Activated naive CD8-positive, alpha-beta T cell treated with anti-CD3 and anti-CD28 coated beads, Interleukin-2, amount 50 U/mL, for 24 hours (primary cell): ENCODE measurements at regions not wholly inside any gene's neighbourhood (a gene's known extent, or its start where the extent isn't known, plus 50 kb on each side); places are given as distances from the start of the nearest gene placed in this dataset.
A peak's percentile ranks its signal among the peaks of the same experiment; 100 is the strongest.
"Not testable (repeated sequence)": the region's sequence is repeated elsewhere in the genome, so short reads cannot be mapped to it uniquely, and the experiment has no call there.

Experiments
- ATAC-seq: fragments of 150-1000 bp; cut with Tn5 transposase; one replicate; pipeline ENCODE4 v1.10.0; 2021
- DNase-seq: peaks from one replicate; pipeline ENCODE4 v3.0.0; 2021
- H3K27ac Mint-ChIP-seq: one replicate; pipeline ENCODE4 v1.8.0; 2021; ENCODE audit warnings: mild to moderate bottlenecking, mixed read lengths
- H3K27me3 Mint-ChIP-seq: one replicate; pipeline ENCODE4 v1.8.0; 2021; ENCODE audit warnings: mixed read lengths
- H3K36me3 Mint-ChIP-seq: one replicate; pipeline ENCODE4 v1.8.0; 2021; ENCODE audit warnings: low read depth, mixed read lengths
- H3K4me1 Mint-ChIP-seq: one replicate; pipeline ENCODE4 v1.8.0; 2021; ENCODE audit warnings: mixed read lengths
- H3K4me3 Mint-ChIP-seq: one replicate; pipeline ENCODE4 v1.8.0; 2021; ENCODE audit warnings: mild to moderate bottlenecking, moderate library complexity, mixed read lengths
- H3K9me3 Mint-ChIP-seq: one replicate; pipeline ENCODE4 v1.8.0; 2021; ENCODE audit warnings: mixed read lengths

GRCh38 chr10:6995341-6995740 is 415.3 kb upstream of the PRKCQ start:
- Mint-ChIP-seq H3K4me1 (peaks cover 8% of the 10 kb centered on the region), H3K9me3 (no peaks in the 10 kb centered on the region), H3K27ac (no peak overlapping the region), H3K27me3 (peaks cover 7% of the 10 kb centered on the region), H3K4me3 (no peak overlapping the region), H3K36me3 (no peaks in the 10 kb centered on the region)
- DNase-seq: no peak
- ATAC-seq: no peak

GRCh38 chr10:6990891-6991290 is 410.8 kb upstream of the PRKCQ start:
- DNase-seq (no peak), ATAC-seq (no peak)
- Mint-ChIP-seq H3K27ac (no peak overlapping the region), H3K9me3 (no peaks in the 10 kb centered on the region), H3K36me3 (no peaks in the 10 kb centered on the region), H3K4me1 (peaks cover 12% of the 10 kb centered on the region), H3K4me3 (no peak overlapping the region), H3K27me3 (peaks cover 5% of the 10 kb centered on the region)

- Mint-ChIP-seq H3K36me3 (no peaks in the 10 kb centered on the region), H3K27ac (no peak overlapping the region), H3K27me3 (peaks cover 3% of the 10 kb centered on the region), H3K9me3 (no peaks in the 10 kb centered on the region), H3K4me3 (no peak overlapping the region), H3K4me1 (peaks cover 12% of the 10 kb centered on the region)
- peak; percentile 16 for DNase-seq
- ATAC-seq: peak; percentile 78
Observed at GRCh38 chr10:6988654-6989053, 408.6 kb upstream of the PRKCQ start.

- ATAC-seq: no peak
- peaks cover 3% of the 10 kb centered on the region for H3K27me3 Mint-ChIP-seq
- H3K9me3 Mint-ChIP-seq: no peaks in the 10 kb centered on the region
Observed at GRCh38 chr10:6987536-6987945, 407.5 kb upstream of the PRKCQ start.

GRCh38 chr10:6986927-6987326 is 406.9 kb upstream of the PRKCQ start:
- DNase-seq: no peak
- no peak overlapping the region for H3K4me3 Mint-ChIP-seq
- peaks cover 3% of the 10 kb centered on the region for H3K27me3 Mint-ChIP-seq
- H3K9me3 Mint-ChIP-seq: no peaks in the 10 kb centered on the region
- peaks cover 12% of the 10 kb centered on the region for H3K4me1 Mint-ChIP-seq
- H3K27ac Mint-ChIP-seq: no peak overlapping the region
- ATAC-seq: no peak
- H3K36me3 Mint-ChIP-seq: no peaks in the 10 kb centered on the region

More at GRCh38 chr10:6987536-6987945, 407.5 kb upstream of the PRKCQ start:
- Mint-ChIP-seq H3K4me3 (no peak overlapping the region), H3K4me1 (peaks cover 12% of the 10 kb centered on the region), H3K27ac (no peak overlapping the region), H3K36me3 (no peaks in the 10 kb centered on the region)
- no peak for DNase-seq

GRCh38 chr10:6985644-6986043 is 405.6 kb upstream of the PRKCQ start:
- no peaks in the 10 kb centered on the region for H3K9me3 Mint-ChIP-seq
- peaks cover 2% of the 10 kb centered on the region for H3K27me3 Mint-ChIP-seq
- peaks cover 8% of the 10 kb centered on the region for H3K4me1 Mint-ChIP-seq
- H3K36me3 Mint-ChIP-seq: no peaks in the 10 kb centered on the region
- ATAC-seq (no peak), DNase-seq (no peak)
- no peak overlapping the region for H3K4me3 Mint-ChIP-seq
- H3K27ac Mint-ChIP-seq: no peak overlapping the region

DNA sequence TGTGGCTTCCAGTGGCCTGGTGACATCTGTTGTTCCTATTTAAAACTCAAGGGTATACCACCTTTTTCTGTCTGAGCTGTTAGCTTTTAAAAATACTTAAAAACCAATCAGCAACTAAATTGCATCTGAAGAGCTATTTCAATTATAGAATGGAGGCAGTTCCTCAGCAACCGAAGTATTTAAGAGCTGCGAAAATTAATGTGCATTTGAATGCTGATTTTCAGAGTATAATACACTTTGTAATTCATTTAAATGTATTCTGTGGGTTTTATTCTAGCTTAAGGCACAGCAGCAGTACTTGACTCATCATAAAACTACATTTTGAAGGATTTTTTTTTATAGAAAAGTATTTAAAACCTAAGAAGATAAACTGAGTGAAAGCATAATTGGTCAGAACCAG is 404.9 kb upstream of the PRKCQ start:
- Mint-ChIP-seq H3K27ac (no peak overlapping the region), H3K9me3 (no peaks in the 10 kb centered on the region), H3K27me3 (peaks cover 2% of the 10 kb centered on the region), H3K4me1 (peaks cover 7% of the 10 kb centered on the region), H3K4me3 (no peak overlapping the region), H3K36me3 (no peaks in the 10 kb centered on the region)
- ATAC-seq (no peak), DNase-seq (no peak)

DNA sequence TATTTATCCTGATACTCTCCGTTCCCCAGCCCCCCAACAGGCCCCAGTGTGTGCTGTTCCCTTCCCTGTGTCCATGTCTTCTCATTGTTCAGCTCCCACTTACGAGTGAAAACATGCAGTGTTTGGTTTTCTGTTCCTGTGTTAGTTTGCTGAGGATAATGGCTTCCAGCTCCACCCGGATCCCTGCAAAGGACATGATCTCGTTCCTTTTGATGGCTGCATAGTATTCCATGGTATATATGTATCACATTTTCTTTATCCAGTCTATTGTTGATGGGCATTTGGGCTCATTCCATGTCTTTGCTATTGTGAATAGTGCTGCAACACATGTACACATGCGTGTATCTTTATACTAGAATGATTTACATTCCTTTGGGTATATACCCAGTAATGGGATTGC is 403.9 kb upstream of the PRKCQ start:
- ATAC-seq, H3K4me3 Mint-ChIP-seq, H3K27me3 Mint-ChIP-seq, H3K36me3 Mint-ChIP-seq, H3K4me1 Mint-ChIP-seq, DNase-seq, H3K27ac Mint-ChIP-seq, H3K9me3 Mint-ChIP-seq: not testable (repeated sequence)

- no peaks in the 10 kb centered on the region for H3K9me3 Mint-ChIP-seq
- no peak overlapping the region for H3K27ac Mint-ChIP-seq
- ATAC-seq: no peak
- no peak for DNase-seq
- H3K27me3 Mint-ChIP-seq: peaks cover 6% of the 10 kb centered on the region
- no peak overlapping the region for H3K4me3 Mint-ChIP-seq
- no peaks in the 10 kb centered on the region for H3K36me3 Mint-ChIP-seq
- no peaks in the 10 kb centered on the region for H3K4me1 Mint-ChIP-seq
Observed at GRCh38 chr10:6980353-6980752, 400.3 kb upstream of the PRKCQ start.

DNA sequence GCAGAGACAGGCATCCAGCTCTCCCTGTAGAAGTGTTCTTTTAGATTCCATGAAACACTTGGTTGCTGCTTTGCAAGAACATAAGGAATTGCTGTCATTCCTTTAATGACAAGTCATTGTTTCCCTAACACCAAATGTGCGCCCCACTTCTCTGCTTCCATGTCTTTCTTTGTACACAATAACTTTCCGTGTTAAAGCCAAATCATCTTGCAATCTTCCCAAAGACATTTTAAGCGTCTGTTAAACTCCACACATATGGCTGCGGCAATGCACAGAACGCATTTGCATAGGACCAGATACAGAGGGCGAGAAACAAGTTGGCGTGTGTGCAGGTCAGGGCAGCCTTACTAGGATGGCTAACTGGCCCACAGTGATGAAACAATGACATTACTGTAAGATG is 399.3 kb upstream of the PRKCQ start:
- Mint-ChIP-seq H3K4me3 (no peak overlapping the region), H3K4me1 (no peaks in the 10 kb centered on the region), H3K36me3 (no peaks in the 10 kb centered on the region), H3K9me3 (no peaks in the 10 kb centered on the region), H3K27me3 (peaks cover 6% of the 10 kb centered on the region), H3K27ac (no peak overlapping the region)
- ATAC-seq (no peak), DNase-seq (no peak)

- Mint-ChIP-seq H3K9me3 (no peaks in the 10 kb centered on the region), H3K4me1 (peaks cover 7% of the 10 kb centered on the region), H3K27me3 (peaks cover 6% of the 10 kb centered on the region), H3K36me3 (no peaks in the 10 kb centered on the region), H3K4me3 (no peak overlapping the region), H3K27ac (no peak overlapping the region)
- ATAC-seq (no peak), DNase-seq (no peak)
Observed at GRCh38 chr10:6978187-6978627, 398.1 kb upstream of the PRKCQ start.

DNA sequence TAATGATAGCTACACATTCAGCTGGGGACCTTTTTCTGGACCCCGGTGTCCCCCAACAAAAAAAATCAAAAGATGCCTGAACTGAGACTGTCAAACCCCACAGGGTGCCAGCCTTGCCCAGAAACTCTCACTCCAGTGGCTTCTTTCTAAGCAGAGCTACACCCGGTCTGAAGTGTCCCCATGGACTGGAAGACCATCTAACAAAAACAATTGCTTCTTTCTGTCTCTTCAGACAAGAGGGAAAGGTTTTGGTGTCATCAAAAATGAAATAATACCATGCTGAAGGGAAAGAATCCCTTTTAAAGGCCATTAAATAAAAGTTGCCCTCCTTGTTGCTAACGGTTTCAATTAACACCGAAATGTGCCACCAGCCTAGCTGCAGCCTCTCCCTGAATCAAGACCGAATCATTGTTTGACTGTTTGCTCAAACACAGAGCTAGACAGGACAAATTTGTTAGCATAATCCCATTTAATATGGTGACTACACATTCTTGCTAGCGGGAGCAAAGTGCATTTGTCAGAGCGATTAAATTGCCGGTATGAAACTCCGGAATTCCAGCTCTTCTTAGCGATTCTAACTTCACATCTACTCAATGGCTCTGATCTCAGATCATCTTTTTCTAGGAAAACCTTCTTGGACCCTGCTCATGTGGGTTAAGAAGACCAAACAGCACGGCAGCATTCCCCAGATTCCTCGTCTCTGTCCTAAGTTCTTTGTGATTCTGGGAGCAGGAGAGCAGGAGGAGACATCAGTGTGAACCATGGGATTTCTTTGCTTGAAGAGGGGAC is 397.5 kb upstream of the PRKCQ start:
- Mint-ChIP-seq H3K4me3 (no peak overlapping the region), H3K27ac (no peak overlapping the region), H3K27me3 (peaks cover 6% of the 10 kb centered on the region), H3K9me3 (no peaks in the 10 kb centered on the region), H3K36me3 (no peaks in the 10 kb centered on the region), H3K4me1 (peaks cover 7% of the 10 kb centered on the region)
- no peak for ATAC-seq
- no peak for DNase-seq

DNA sequence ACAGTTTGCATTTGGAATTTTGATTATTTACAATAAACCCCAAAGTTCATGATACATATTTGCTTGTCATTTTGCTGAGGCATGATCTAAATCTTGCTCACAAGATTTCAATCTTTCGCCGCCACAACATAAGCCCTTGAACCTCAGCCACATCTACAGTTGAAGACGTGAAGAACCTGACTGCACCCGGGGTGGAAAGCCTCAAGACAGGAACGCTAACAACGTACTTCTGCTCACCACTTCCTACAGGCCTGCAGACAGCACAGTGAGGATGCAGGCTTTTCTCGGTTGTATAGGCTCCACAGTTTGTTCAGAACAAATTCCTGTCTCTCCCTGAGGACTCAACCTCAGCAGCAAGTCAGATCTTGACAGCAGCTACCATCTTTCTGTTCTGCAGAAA is 393.8 kb upstream of the PRKCQ start:
- ATAC-seq (no peak), DNase-seq (no peak)
- Mint-ChIP-seq H3K27ac (no peak overlapping the region), H3K4me3 (no peak overlapping the region), H3K27me3 (peaks cover 4% of the 10 kb centered on the region), H3K4me1 (peaks cover 7% of the 10 kb centered on the region), H3K9me3 (no peaks in the 10 kb centered on the region), H3K36me3 (no peaks in the 10 kb centered on the region)

GRCh38 chr10:6972226-6972625 is 392.1 kb upstream of the PRKCQ start:
- Mint-ChIP-seq H3K4me1 (peaks cover 7% of the 10 kb centered on the region), H3K27ac (no peak overlapping the region), H3K27me3 (no peaks in the 10 kb centered on the region), H3K36me3 (no peaks in the 10 kb centered on the region), H3K9me3 (no peaks in the 10 kb centered on the region), H3K4me3 (no peak overlapping the region)
- ATAC-seq: no peak
- no peak for DNase-seq

- peaks cover 7% of the 10 kb centered on the region for H3K4me1 Mint-ChIP-seq
- H3K4me3 Mint-ChIP-seq: no peak overlapping the region
- ATAC-seq (no peak), DNase-seq (no peak)
- H3K27me3 Mint-ChIP-seq: no peaks in the 10 kb centered on the region
- H3K9me3 Mint-ChIP-seq: no peaks in the 10 kb centered on the region
- H3K36me3 Mint-ChIP-seq: no peaks in the 10 kb centered on the region
- H3K27ac Mint-ChIP-seq: no peak overlapping the region
Observed at GRCh38 chr10:6969659-6970058, 389.6 kb upstream of the PRKCQ start.

- H3K4me1 Mint-ChIP-seq: peaks cover 2% of the 10 kb centered on the region
- no peak for ATAC-seq
- H3K4me3 Mint-ChIP-seq: no peak overlapping the region
- no peaks in the 10 kb centered on the region for H3K9me3 Mint-ChIP-seq
- H3K27me3 Mint-ChIP-seq: no peaks in the 10 kb centered on the region
- H3K27ac Mint-ChIP-seq: no peak overlapping the region
- no peak for DNase-seq
- no peaks in the 10 kb centered on the region for H3K36me3 Mint-ChIP-seq
Observed at GRCh38 chr10:6964543-6964942, 384.5 kb upstream of the PRKCQ start.
